HEK293 (cell line): ENCODE measurements at regions not wholly inside any gene's neighbourhood (a gene's known extent, or its start where the extent isn't known, plus 50 kb on each side); places are given as distances from the start of the nearest gene placed in this dataset.

Experiments
- ZNF16 ChIP-seq: fragments of 450-650 bp; formaldehyde crosslinking; IDR thresholded peaks from 2 replicates; pipeline ENCODE4 v1.5.1; 2016; ENCODE audit warnings: low read depth, missing biosample characterization, missing genetic modification characterization
- ZNF175 ChIP-seq: fragments of 450-650 bp; formaldehyde crosslinking; IDR thresholded peaks from 2 replicates; pipeline ENCODE4 v1.5.1; 2016; ENCODE audit warnings: missing biosample characterization, missing genetic modification characterization
- ZNF221 ChIP-seq: fragments of 450-650 bp; formaldehyde crosslinking; IDR thresholded peaks from 2 replicates; pipeline ENCODE4 v1.5.1; 2017; ENCODE audit warnings: missing biosample characterization, missing genetic modification characterization, borderline replicate concordance
- ZNF24 ChIP-seq: fragments of 450-650 bp; formaldehyde crosslinking; IDR thresholded peaks from 2 replicates; pipeline ENCODE4 v1.5.1; 2016; ENCODE audit warnings: missing biosample characterization, missing genetic modification characterization
- ZNF768 ChIP-seq: fragments of 450-650 bp; formaldehyde crosslinking; IDR thresholded peaks from 2 replicates; pipeline ENCODE4 v1.5.1; 2018; ENCODE audit warnings: missing biosample characterization, mild to moderate bottlenecking, missing genetic modification characterization
- TF ChIP-seq, protein P1 (sequence below): fragments of 450-650 bp; formaldehyde crosslinking; IDR thresholded peaks from 2 replicates; pipeline ENCODE4 v1.5.1; 2016; ENCODE audit warnings: missing biosample characterization, missing genetic modification characterization
- TF ChIP-seq, protein P2 (sequence below): fragments of 450-650 bp; formaldehyde crosslinking; conservative IDR thresholded peaks from 2 replicates; pipeline ENCODE4 v1.5.1; 2016; ENCODE audit warnings: low read depth, missing biosample characterization, missing genetic modification characterization
- TF ChIP-seq, protein P3 (sequence below): fragments of 450-650 bp; formaldehyde crosslinking; IDR thresholded peaks from 2 replicates; pipeline ENCODE4 v1.5.1; 2016; ENCODE audit warnings: missing biosample characterization, missing genetic modification characterization

DNA sequence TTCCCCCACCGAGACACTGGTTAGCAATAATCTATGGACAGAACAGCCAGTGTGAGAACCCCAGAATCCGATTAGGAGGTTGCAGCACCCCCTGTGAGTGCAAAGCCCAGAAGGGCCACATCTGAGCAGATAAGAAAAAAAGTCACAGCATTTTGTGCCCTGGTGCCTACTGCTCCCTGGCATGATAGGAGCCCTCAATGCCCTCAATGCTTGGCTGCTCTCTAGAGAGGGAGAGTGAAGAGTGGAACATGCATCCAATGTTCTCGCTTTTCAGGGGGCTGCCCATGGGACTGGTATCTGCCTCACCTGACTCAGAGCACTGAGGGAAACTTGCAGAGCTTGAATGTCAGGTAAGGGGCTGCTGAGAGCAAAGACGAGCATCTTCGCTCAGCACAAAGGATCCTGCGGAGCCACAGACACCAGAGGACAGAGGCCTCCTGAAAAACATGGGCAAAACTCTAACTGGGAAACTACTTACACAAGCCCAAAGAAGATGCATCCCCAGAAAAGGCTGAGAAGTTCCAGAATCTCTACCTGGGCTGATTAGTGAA lies 98.0 kb upstream of the FAM20C start:
- TF ChIP-seq, protein P1, sequence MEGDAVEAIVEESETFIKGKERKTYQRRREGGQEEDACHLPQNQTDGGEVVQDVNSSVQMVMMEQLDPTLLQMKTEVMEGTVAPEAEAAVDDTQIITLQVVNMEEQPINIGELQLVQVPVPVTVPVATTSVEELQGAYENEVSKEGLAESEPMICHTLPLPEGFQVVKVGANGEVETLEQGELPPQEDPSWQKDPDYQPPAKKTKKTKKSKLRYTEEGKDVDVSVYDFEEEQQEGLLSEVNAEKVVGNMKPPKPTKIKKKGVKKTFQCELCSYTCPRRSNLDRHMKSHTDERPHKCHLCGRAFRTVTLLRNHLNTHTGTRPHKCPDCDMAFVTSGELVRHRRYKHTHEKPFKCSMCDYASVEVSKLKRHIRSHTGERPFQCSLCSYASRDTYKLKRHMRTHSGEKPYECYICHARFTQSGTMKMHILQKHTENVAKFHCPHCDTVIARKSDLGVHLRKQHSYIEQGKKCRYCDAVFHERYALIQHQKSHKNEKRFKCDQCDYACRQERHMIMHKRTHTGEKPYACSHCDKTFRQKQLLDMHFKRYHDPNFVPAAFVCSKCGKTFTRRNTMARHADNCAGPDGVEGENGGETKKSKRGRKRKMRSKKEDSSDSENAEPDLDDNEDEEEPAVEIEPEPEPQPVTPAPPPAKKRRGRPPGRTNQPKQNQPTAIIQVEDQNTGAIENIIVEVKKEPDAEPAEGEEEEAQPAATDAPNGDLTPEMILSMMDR (tag by site-specific recombination), result no peak
- TF ChIP-seq ZNF221 (tag by site-specific recombination) (no peak), ZNF768 (tag by site-specific recombination) (no peak), ZNF16 (tag by site-specific recombination) (no peak), ZNF175 (tag by site-specific recombination) (no peak), ZNF24 (tag by site-specific recombination) (no peak)
- TF ChIP-seq, protein P2, sequence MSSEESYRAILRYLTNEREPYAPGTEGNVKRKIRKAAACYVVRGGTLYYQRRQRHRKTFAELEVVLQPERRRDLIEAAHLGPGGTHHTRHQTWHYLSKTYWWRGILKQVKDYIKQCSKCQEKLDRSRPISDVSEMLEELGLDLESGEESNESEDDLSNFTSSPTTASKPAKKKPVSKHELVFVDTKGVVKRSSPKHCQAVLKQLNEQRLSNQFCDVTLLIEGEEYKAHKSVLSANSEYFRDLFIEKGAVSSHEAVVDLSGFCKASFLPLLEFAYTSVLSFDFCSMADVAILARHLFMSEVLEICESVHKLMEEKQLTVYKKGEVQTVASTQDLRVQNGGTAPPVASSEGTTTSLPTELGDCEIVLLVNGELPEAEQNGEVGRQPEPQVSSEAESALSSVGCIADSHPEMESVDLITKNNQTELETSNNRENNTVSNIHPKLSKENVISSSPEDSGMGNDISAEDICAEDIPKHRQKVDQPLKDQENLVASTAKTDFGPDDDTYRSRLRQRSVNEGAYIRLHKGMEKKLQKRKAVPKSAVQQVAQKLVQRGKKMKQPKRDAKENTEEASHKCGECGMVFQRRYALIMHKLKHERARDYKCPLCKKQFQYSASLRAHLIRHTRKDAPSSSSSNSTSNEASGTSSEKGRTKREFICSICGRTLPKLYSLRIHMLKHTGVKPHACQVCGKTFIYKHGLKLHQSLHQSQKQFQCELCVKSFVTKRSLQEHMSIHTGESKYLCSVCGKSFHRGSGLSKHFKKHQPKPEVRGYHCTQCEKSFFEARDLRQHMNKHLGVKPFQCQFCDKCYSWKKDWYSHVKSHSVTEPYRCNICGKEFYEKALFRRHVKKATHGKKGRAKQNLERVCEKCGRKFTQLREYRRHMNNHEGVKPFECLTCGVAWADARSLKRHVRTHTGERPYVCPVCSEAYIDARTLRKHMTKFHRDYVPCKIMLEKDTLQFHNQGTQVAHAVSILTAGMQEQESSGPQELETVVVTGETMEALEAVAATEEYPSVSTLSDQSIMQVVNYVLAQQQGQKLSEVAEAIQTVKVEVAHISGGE (tag by site-specific recombination), result no peak
- TF ChIP-seq, protein P3, sequence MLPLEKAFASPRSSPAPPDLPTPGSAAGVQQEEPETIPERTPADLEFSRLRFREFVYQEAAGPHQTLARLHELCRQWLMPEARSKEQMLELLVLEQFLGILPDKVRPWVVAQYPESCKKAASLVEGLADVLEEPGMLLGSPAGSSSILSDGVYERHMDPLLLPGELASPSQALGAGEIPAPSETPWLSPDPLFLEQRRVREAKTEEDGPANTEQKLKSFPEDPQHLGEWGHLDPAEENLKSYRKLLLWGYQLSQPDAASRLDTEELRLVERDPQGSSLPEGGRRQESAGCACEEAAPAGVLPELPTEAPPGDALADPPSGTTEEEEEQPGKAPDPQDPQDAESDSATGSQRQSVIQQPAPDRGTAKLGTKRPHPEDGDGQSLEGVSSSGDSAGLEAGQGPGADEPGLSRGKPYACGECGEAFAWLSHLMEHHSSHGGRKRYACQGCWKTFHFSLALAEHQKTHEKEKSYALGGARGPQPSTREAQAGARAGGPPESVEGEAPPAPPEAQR, result no peak
